ENCODE measurements at regions not wholly inside any gene's neighbourhood (a gene's known extent, or its start where the extent isn't known, plus 50 kb on each side); places are given as distances from the start of the nearest gene placed in this dataset.

DNA sequence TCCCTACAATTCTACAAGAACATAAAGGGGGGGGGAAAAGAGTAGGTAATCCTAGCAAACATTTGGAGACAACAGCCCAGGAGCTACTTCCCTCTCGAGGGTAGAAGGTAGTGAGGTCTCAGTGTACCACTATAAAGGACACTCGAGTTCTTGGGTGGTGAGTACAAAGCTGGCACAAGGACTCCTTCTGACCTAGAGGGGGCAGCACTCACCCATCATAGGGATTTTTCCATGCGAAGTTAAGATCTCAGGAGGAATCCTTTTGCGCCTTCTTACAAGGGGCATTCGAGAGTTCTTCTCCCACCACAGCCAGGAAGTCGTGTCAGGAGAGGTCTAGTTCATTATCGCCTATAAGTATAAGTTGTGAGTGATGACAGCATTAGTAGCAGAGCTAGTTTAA, 200.2 kb upstream of the RBM19 start:
- Histone ChIP-seq H3K4me3 (no peak overlapping the region), H3K4me1 (no peaks in the 10 kb centered on the region), H3K27ac (no peak overlapping the region), H3K27me3 (peaks cover 12% of the 10 kb centered on the region), H3K9me3 (no peaks in the 10 kb centered on the region), H3K36me3 (no peaks in the 10 kb centered on the region)
- no peak for TF ChIP-seq EP300 (IDR thresholded peaks at IDR 0.05)
- TF ChIP-seq, protein P1, sequence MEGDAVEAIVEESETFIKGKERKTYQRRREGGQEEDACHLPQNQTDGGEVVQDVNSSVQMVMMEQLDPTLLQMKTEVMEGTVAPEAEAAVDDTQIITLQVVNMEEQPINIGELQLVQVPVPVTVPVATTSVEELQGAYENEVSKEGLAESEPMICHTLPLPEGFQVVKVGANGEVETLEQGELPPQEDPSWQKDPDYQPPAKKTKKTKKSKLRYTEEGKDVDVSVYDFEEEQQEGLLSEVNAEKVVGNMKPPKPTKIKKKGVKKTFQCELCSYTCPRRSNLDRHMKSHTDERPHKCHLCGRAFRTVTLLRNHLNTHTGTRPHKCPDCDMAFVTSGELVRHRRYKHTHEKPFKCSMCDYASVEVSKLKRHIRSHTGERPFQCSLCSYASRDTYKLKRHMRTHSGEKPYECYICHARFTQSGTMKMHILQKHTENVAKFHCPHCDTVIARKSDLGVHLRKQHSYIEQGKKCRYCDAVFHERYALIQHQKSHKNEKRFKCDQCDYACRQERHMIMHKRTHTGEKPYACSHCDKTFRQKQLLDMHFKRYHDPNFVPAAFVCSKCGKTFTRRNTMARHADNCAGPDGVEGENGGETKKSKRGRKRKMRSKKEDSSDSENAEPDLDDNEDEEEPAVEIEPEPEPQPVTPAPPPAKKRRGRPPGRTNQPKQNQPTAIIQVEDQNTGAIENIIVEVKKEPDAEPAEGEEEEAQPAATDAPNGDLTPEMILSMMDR (IDR thresholded peaks at IDR 0.05): peak; percentile 33 to 66 (median 48)
- ATAC-seq: peak; percentile 41
- 31 to 37% methylated on average over 6 to 7 of the region's 7 CpGs for WGBS, 2 donors (ENCODE audit: low coverage in 1 of 2)

DNA sequence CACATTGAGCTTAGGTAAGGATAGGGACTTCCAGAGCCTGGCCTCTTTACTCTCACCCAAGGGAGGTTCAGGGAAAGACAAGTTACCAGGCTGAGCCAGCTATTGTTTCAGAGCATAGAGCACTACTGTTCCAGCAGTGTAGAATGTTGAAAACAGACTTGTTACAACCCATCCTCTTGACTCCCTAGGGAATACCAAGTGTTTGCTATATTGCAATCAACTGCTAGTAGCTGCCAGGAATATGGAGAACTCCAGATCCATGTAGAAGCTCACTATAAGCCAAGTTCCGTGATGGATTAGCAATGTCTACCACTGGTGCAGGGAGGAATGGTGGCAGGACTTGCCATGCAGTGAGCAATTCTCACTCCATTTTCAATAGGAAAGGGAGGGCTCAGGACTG, 199.8 kb upstream of the RBM19 start:
- Histone ChIP-seq H3K4me1 (no peaks in the 10 kb centered on the region), H3K36me3 (no peaks in the 10 kb centered on the region), H3K27ac (no peak overlapping the region), H3K9me3 (no peaks in the 10 kb centered on the region), H3K4me3 (no peak overlapping the region), H3K27me3 (peaks cover 12% of the 10 kb centered on the region)
- TF ChIP-seq POLR2A (IDR thresholded peaks at IDR 0.05) (no peak), EP300 (IDR thresholded peaks at IDR 0.05) (no peak), POLR2AphosphoS5 (IDR thresholded peaks at IDR 0.05) (no peak)
- TF ChIP-seq, protein P1 (IDR thresholded peaks at IDR 0.05): no peak
- no peak for ATAC-seq
- WGBS, 2 donors (ENCODE audit: low coverage in 1 of 2): no CpG with 5 or more reads among the region's 1 CpG

DNA sequence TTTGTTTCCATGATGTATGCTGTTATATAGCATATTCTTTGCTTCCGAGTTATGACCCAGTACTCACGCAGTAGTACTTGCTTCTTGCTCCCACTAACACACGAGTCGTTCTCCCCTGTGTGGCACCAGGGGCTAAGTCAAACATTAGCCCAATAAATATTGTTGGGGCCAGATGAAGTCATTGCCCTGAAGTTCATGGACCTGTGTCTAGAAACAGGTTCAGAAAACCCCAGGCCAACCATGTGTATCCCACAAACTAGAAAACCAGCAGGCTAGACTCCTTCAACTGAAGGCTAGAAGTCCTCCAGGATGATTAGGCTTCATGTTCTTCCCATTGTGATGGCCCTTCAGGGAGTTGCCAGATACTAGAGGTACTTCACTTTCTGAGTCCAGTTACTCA, 198.2 kb upstream of the RBM19 start:
- no peak overlapping the region for H3K27ac ChIP-seq
- peaks cover 12% of the 10 kb centered on the region for H3K27me3 ChIP-seq
- H3K9me3 ChIP-seq: no peaks in the 10 kb centered on the region
- H3K4me1 ChIP-seq: no peaks in the 10 kb centered on the region
- H3K36me3 ChIP-seq: no peaks in the 10 kb centered on the region
- ATAC-seq: no peak
- 84 to 90% methylated on average over 2 to 4 of the region's 4 CpGs for WGBS, 2 donors (ENCODE audit: low coverage in 1 of 2)
- no peak overlapping the region for H3K4me3 ChIP-seq
- TF ChIP-seq, protein P1 (IDR thresholded peaks at IDR 0.05): no peak
- no peak for TF ChIP-seq POLR2A (IDR thresholded peaks at IDR 0.05)

DNA sequence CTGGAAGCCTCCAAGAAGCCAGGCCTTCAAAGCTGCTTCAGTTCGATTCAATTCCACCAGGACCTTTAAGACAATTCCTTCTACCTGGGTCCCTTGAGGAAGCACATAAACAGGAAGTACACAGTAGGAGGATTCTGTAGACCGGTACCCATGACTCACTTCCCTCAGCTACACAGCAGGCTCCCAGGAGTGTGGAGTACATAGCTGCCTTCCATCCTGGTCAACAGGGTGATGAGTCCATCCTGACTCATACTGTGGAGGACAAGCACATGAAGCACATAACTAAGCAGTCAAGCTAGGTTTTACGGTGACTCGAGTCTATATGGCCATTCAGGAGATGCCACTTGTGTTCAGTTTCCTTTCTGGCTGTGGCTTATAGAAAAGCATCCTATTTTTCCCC, 197.6 kb upstream of the RBM19 start:
- no peaks in the 10 kb centered on the region for H3K9me3 ChIP-seq
- peaks cover 12% of the 10 kb centered on the region for H3K27me3 ChIP-seq
- H3K27ac ChIP-seq: no peak overlapping the region
- ATAC-seq: no peak
- TF ChIP-seq POLR2AphosphoS5 (IDR thresholded peaks at IDR 0.05) (no peak), EP300 (IDR thresholded peaks at IDR 0.05) (no peak), POLR2A (IDR thresholded peaks at IDR 0.05) (no peak)
- TF ChIP-seq, protein P1 (IDR thresholded peaks at IDR 0.05): no peak
- WGBS, 2 donors (ENCODE audit: low coverage in 1 of 2): 33 to 48% methylated on average over 2 to 3 of the region's 4 CpGs
- no peak overlapping the region for H3K4me3 ChIP-seq
- no peaks in the 10 kb centered on the region for H3K36me3 ChIP-seq
- H3K4me1 ChIP-seq: no peaks in the 10 kb centered on the region

DNA sequence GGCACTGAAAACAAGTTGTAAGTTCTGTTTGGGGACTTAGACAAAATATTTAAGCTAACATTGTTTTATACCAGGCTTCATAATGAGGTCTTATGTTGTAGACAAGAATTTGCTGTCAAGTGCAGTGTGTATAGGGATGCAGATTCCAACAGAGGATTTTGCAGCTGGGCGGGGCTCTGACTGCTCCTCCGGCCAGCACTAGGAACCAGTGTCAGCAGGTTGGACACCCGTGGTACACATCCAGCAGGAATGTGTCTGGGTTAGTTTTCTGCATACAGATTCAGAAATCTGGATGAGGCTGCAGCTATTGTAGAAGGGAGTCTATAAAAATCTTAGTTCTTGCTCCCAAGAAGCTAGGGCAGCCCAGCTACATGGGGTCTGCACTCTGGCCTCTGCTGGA, 194.3 kb upstream of the RBM19 start:
- Histone ChIP-seq H3K4me3 (no peak overlapping the region), H3K36me3 (no peaks in the 10 kb centered on the region), H3K27ac (no peak overlapping the region), H3K4me1 (no peaks in the 10 kb centered on the region), H3K9me3 (no peaks in the 10 kb centered on the region), H3K27me3 (peaks cover 12% of the 10 kb centered on the region)
- no peak for ATAC-seq
- WGBS, 2 donors (ENCODE audit: low coverage in 1 of 2): 90% methylated on average over 2 of the region's 3 CpGs; no CpG with 5 or more reads in 1 of the 2 donors
- TF ChIP-seq POLR2AphosphoS5 (IDR thresholded peaks at IDR 0.05) (no peak), EP300 (IDR thresholded peaks at IDR 0.05) (no peak)

DNA sequence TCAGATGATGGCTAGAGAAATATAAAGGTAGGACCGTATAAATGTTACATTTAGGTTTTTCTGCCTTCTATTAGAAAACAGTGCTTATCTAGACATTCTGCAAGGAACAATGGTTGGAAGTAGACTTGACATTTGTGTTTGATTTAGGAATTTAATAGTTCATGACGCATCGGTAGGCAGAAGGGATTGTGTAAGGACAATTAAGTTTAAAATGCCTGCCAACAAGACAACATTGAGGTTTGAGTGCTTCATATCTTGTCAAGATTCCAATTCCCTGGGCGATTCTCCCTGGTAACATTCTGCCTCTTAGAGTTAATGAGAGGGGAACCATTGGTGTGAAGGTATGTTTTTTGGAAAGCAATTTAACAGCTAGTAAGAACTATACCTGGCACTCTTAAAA, 186.8 kb upstream of the RBM19 start:
- TF ChIP-seq POLR2AphosphoS5 (IDR thresholded peaks at IDR 0.05) (no peak), EP300 (IDR thresholded peaks at IDR 0.05) (no peak)
- Histone ChIP-seq H3K36me3 (no peaks in the 10 kb centered on the region), H3K9me3 (peaks cover 0 to 4% (median 0%) of the 10 kb centered on the region in 3 donors), H3K4me1 (no peaks in the 10 kb centered on the region), H3K27me3 (peaks cover 15% of the 10 kb centered on the region), H3K4me3 (no peak overlapping the region), H3K27ac (no peak overlapping the region)
- ATAC-seq: no peak
- 67 to 76% methylated on average over 3 to 4 of the region's 4 CpGs for WGBS, 2 donors (ENCODE audit: low coverage in 1 of 2)

Data from gastroesophageal sphincter (tissue), 4 donors.